BE2C (cell line): ENCODE measurements at regions not wholly inside any gene's neighbourhood (a gene's known extent, or its start where the extent isn't known, plus 50 kb on each side); places are given as distances from the start of the nearest gene placed in this dataset.
"Not testable (repeated sequence)": the region's sequence is repeated elsewhere in the genome, so short reads cannot be mapped to it uniquely, and the experiment has no call there.

Experiments used
- DNase-seq: peaks from one replicate; pipeline ENCODE4 v3.0.0-alpha.2; 2020
- H3K27me3 ChIP-seq: fragments of 250-450 bp; sonication (Bioruptor Pico); 2 replicates; pipeline ENCODE4 v1.5.1; 2020; ENCODE audit warnings: mild to moderate bottlenecking
- H3K36me3 ChIP-seq: fragments of 250-450 bp; sonication (Bioruptor Pico); 2 replicates; pipeline ENCODE4 v1.5.1; 2020; ENCODE audit warnings: mild to moderate bottlenecking
- H3K4me1 ChIP-seq: fragments of 250-450 bp; sonication (Bioruptor Pico); 2 replicates; pipeline ENCODE4 v1.5.1; 2020
- H3K4me3 ChIP-seq: 2 replicates; pipeline ENCODE4 v1.5.1; 2011; ENCODE audit warnings: low read depth, low read length
- H3K9me3 ChIP-seq: fragments of 250-450 bp; sonication (Bioruptor Pico); 2 replicates; pipeline ENCODE4 v1.5.1; 2020
- TF ChIP-seq, protein P1 (sequence below): IDR thresholded peaks from 2 replicates; pipeline ENCODE4 v1.5.1; 2012; ENCODE audit warnings: mild to moderate bottlenecking, low read depth, low read length

- no peak overlapping the region for H3K4me3 ChIP-seq
- H3K4me1 ChIP-seq = no peaks in the 10 kb centered on the region
- H3K36me3 ChIP-seq = no peaks in the 10 kb centered on the region
- H3K27me3 ChIP-seq = no peaks in the 10 kb centered on the region
- TF ChIP-seq, protein P1, sequence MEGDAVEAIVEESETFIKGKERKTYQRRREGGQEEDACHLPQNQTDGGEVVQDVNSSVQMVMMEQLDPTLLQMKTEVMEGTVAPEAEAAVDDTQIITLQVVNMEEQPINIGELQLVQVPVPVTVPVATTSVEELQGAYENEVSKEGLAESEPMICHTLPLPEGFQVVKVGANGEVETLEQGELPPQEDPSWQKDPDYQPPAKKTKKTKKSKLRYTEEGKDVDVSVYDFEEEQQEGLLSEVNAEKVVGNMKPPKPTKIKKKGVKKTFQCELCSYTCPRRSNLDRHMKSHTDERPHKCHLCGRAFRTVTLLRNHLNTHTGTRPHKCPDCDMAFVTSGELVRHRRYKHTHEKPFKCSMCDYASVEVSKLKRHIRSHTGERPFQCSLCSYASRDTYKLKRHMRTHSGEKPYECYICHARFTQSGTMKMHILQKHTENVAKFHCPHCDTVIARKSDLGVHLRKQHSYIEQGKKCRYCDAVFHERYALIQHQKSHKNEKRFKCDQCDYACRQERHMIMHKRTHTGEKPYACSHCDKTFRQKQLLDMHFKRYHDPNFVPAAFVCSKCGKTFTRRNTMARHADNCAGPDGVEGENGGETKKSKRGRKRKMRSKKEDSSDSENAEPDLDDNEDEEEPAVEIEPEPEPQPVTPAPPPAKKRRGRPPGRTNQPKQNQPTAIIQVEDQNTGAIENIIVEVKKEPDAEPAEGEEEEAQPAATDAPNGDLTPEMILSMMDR = no peak
- no peak for DNase-seq
- H3K9me3 ChIP-seq = no peaks in the 10 kb centered on the region; the same call in 1 of the 2 replicates
Observed at GRCh38 chr19:28358633-28359032, 854.3 kb downstream of the UQCRFS1 start.

DNA sequence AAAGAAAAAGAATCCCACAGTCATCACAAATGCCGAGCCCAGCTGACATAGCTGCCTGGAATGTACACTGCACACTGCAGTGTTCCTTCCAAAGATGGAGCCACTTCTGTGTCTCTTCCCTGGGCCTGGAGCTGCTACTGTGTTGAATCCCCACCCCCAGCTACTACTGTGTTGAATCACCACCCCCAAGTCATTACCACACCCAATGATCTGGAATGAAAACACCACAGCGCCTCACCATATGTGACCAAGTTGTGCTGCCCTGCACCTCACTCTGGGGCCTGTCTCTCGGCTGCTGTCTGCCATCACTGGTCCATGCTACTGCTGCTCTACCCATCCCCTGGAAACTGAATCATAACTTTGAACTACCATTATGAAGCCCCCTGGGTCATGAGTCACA is 861.2 kb downstream of the UQCRFS1 start:
- Histone ChIP-seq H3K4me3 (no peak overlapping the region), H3K9me3 (peaks cover 10% of the 10 kb centered on the region), H3K4me1 (no peaks in the 10 kb centered on the region), H3K27me3 (no peaks in the 10 kb centered on the region), H3K36me3 (no peaks in the 10 kb centered on the region)
- DNase-seq = no peak
- TF ChIP-seq, protein P1 = no peak

DNA sequence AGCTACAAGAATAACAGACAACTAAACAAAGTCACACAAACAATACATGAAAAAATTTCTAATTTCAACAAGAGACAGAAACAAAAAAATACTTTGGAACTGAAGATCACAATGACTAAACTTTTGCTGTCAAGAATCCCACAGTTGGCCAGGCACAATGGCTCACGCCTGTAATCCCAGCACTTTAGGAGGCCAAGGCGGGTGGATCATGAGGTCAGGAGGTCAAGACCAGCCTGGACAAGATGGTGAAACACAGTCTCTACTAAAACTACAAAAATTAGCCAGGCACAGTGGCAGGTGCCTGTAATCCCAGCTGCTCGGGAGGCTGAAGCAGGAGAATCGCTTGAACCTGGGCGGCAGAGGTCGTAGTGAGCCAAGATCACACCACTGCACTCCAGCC is 861.6 kb downstream of the UQCRFS1 start:
- H3K9me3 ChIP-seq, H3K4me1 ChIP-seq: not testable (repeated sequence)

GRCh38 chr19:28350673-28351072 is 862.3 kb downstream of the UQCRFS1 start:
- TF ChIP-seq, protein P1 = no peak
- Histone ChIP-seq H3K27me3 (no peaks in the 10 kb centered on the region), H3K4me3 (no peak overlapping the region), H3K4me1 (no peaks in the 10 kb centered on the region), H3K9me3 (peaks cover 10% of the 10 kb centered on the region), H3K36me3 (no peaks in the 10 kb centered on the region)
- DNase-seq = no peak

More for the DNA sequence above, 861.6 kb downstream of the UQCRFS1 start:
- H3K36me3 ChIP-seq, DNase-seq, H3K27me3 ChIP-seq, H3K4me3 ChIP-seq: not testable (repeated sequence)

- TF ChIP-seq, protein P1 = no peak
- Histone ChIP-seq H3K4me1 (no peaks in the 10 kb centered on the region), H3K9me3 (peaks cover 10% of the 10 kb centered on the region), H3K27me3 (no peaks in the 10 kb centered on the region), H3K4me3 (no peak overlapping the region), H3K36me3 (no peaks in the 10 kb centered on the region)
- DNase-seq = no peak
Observed at GRCh38 chr19:28350037-28350436, 862.9 kb downstream of the UQCRFS1 start.

GRCh38 chr19:28349604-28350003 is 863.3 kb downstream of the UQCRFS1 start:
- no peaks in the 10 kb centered on the region for H3K36me3 ChIP-seq
- no peaks in the 10 kb centered on the region for H3K4me1 ChIP-seq
- DNase-seq = no peak
- no peaks in the 10 kb centered on the region for H3K27me3 ChIP-seq
- H3K9me3 ChIP-seq = peaks cover 10% of the 10 kb centered on the region
- TF ChIP-seq, protein P1 = no peak
- no peak overlapping the region for H3K4me3 ChIP-seq

DNA sequence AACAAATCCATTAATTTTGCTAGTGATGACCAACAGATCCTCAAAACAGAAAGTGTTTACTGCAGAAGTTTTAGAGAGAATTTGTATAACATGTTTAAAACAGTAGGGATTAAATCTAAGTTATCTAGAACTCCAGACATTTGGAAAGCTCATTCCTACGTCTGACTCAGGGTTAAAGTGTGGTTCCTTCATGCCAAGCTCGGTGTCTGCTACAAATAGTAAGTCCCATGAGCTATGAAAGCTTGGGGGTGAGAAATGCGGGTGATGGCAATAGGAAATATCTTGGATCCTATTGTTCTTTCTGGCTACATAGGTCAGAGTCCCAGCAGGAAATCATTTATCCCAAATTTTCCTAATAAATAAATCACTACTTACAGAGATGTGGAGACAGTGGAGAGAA is 867.1 kb downstream of the UQCRFS1 start:
- no peaks in the 10 kb centered on the region for H3K36me3 ChIP-seq
- no peak for DNase-seq
- no peak overlapping the region for H3K4me3 ChIP-seq
- TF ChIP-seq, protein P1 = no peak
- H3K4me1 ChIP-seq = no peaks in the 10 kb centered on the region
- peaks cover 5% of the 10 kb centered on the region; the same call in 1 of the 2 replicates for H3K9me3 ChIP-seq
- no peaks in the 10 kb centered on the region for H3K27me3 ChIP-seq
